ENCODE measurements at regions not wholly inside any gene's neighbourhood (a gene's known extent, or its start where the extent isn't known, plus 50 kb on each side); places are given as distances from the start of the nearest gene placed in this dataset.
A peak's percentile ranks its signal among the peaks of the same experiment; 100 is the strongest.

GRCh38 chr7:9822458-9823290, 1151.0 kb upstream of the PHF14 start:
- H3K27me3 ChIP-seq (ENCODE audit: control insufficient read depth in 2 of 2, insufficient read depth in 2 of 2, low read length in 2 of 2): no peaks in the 10 kb centered on the region
- 93% methylated on average over 17 of the region's 20 CpGs for WGBS (ENCODE audit: insufficient coverage)
- H3K27ac ChIP-seq (ENCODE audit: low read depth in 1 of 2, low read length in 2 of 2): no peak overlapping the region
- H2AFZ ChIP-seq (ENCODE audit: insufficient read depth, low read depth, low read length, poor library complexity, severe bottlenecking): no peak overlapping the region
- peaks cover 6 to 23% (median 20%) of the 10 kb centered on the region in 7 donors for H3K9me3 Mint-ChIP-seq
- peaks cover 0 to 3% (median 2%) of the 10 kb centered on the region in 3 donors for H3K27me3 Mint-ChIP-seq (ENCODE audit: low read depth in 3 of 3)
- no peak overlapping the region for H3K4me3 Mint-ChIP-seq
- intact Hi-C loops (cut with micrococcal nuclease): no loop called here
- H3K36me3 ChIP-seq (replicated peaks in 1 of 2; ENCODE audit: control insufficient read depth in 1 of 2, insufficient read depth in 2 of 2, low read length in 2 of 2): no peaks in the 10 kb centered on the region
- DNase-seq: no peak
- H3K4me1 Mint-ChIP-seq: no peaks in the 10 kb centered on the region
- H3K27ac Mint-ChIP-seq: peak overlapping the region in 1 of 7 donors; percentile 63
- no peak overlapping the region for H3K9ac ChIP-seq (ENCODE audit: insufficient read depth, low read length, poor library complexity, severe bottlenecking)
- no peaks in the 10 kb centered on the region for H3K4me1 ChIP-seq (ENCODE audit: control insufficient read depth in 1 of 2, insufficient read depth in 2 of 2, low read length in 2 of 2)
- no peaks in the 10 kb centered on the region for H3K79me2 ChIP-seq (ENCODE audit: insufficient read depth, low read length)
- peaks cover 17 to 18% of the 10 kb centered on the region in 2 donors for H3K9me3 ChIP-seq (replicated peaks in 1 of 2; ENCODE audit: control insufficient read depth in 1 of 2, insufficient read depth in 1 of 2, low read length in 2 of 2)
- no peak overlapping the region for H3K4me3 ChIP-seq (replicated peaks in 1 of 3; ENCODE audit: low read depth in 2 of 3, low read length in 3 of 3)
- TF ChIP-seq, protein P1, sequence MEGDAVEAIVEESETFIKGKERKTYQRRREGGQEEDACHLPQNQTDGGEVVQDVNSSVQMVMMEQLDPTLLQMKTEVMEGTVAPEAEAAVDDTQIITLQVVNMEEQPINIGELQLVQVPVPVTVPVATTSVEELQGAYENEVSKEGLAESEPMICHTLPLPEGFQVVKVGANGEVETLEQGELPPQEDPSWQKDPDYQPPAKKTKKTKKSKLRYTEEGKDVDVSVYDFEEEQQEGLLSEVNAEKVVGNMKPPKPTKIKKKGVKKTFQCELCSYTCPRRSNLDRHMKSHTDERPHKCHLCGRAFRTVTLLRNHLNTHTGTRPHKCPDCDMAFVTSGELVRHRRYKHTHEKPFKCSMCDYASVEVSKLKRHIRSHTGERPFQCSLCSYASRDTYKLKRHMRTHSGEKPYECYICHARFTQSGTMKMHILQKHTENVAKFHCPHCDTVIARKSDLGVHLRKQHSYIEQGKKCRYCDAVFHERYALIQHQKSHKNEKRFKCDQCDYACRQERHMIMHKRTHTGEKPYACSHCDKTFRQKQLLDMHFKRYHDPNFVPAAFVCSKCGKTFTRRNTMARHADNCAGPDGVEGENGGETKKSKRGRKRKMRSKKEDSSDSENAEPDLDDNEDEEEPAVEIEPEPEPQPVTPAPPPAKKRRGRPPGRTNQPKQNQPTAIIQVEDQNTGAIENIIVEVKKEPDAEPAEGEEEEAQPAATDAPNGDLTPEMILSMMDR (IDR thresholded peaks at IDR 0.05): no peak
- H4K20me1 ChIP-seq (ENCODE audit: insufficient read depth, low read length): no peaks in the 10 kb centered on the region
- H3K36me3 Mint-ChIP-seq: no peaks in the 10 kb centered on the region
- no peak overlapping the region for H3K4me2 ChIP-seq (replicated peaks; ENCODE audit: extremely low read depth, low read length, poor library complexity, severe bottlenecking)

- WGBS (ENCODE audit: insufficient coverage): 83% methylated on average over 2 of the region's 3 CpGs
Measured at GRCh38 chr7:9835199-9835598, 1138.5 kb upstream of the PHF14 start.

More at GRCh38 chr7:9835199-9835598, 1138.5 kb upstream of the PHF14 start:
- Histone ChIP-seq H3K79me2 (ENCODE audit: insufficient read depth, low read length) (no peaks in the 10 kb centered on the region), H3K27me3 (ENCODE audit: control insufficient read depth in 2 of 2, insufficient read depth in 2 of 2, low read length in 2 of 2) (no peaks in the 10 kb centered on the region), H3K4me1 (ENCODE audit: control insufficient read depth in 1 of 2, insufficient read depth in 2 of 2, low read length in 2 of 2) (no peaks in the 10 kb centered on the region), H3K9ac (ENCODE audit: insufficient read depth, low read length, poor library complexity, severe bottlenecking) (no peak overlapping the region), H3K9me3 (replicated peaks in 1 of 2; ENCODE audit: control insufficient read depth in 1 of 2, insufficient read depth in 1 of 2, low read length in 2 of 2) (no peaks in the 10 kb centered on the region), H2AFZ (ENCODE audit: insufficient read depth, low read depth, low read length, poor library complexity, severe bottlenecking) (no peak overlapping the region), H3K27ac (ENCODE audit: low read depth in 1 of 2, low read length in 2 of 2) (no peak overlapping the region), H4K20me1 (ENCODE audit: insufficient read depth, low read length) (no peaks in the 10 kb centered on the region), H3K36me3 (replicated peaks in 1 of 2; ENCODE audit: control insufficient read depth in 1 of 2, insufficient read depth in 2 of 2, low read length in 2 of 2) (no peaks in the 10 kb centered on the region), H3K4me2 (replicated peaks; ENCODE audit: extremely low read depth, low read length, poor library complexity, severe bottlenecking) (no peak overlapping the region), H3K4me3 (replicated peaks in 1 of 3; ENCODE audit: low read depth in 2 of 3, low read length in 3 of 3) (no peak overlapping the region)
- H3K27ac Mint-ChIP-seq: no peak overlapping the region
- no peaks in the 10 kb centered on the region for H3K36me3 Mint-ChIP-seq
- H3K27me3 Mint-ChIP-seq (ENCODE audit: low read depth in 3 of 3): no peaks in the 10 kb centered on the region
- TF ChIP-seq, protein P1 (IDR thresholded peaks at IDR 0.05): no peak
- intact Hi-C loops (cut with micrococcal nuclease): no loop called here
- no peak for DNase-seq
- H3K4me1 Mint-ChIP-seq: no peaks in the 10 kb centered on the region
- no peak overlapping the region for H3K4me3 Mint-ChIP-seq
- peaks cover 0 to 6% (median 0%) of the 10 kb centered on the region in 7 donors for H3K9me3 Mint-ChIP-seq
